Keratinocyte (primary cell): ENCODE measurements at regions not wholly inside any gene's neighbourhood (a gene's known extent, or its start where the extent isn't known, plus 50 kb on each side); places are given as distances from the start of the nearest gene placed in this dataset.

Source experiments
- CTCF ChIP-seq, 3 experiments: IDR thresholded peaks in 1 of 3; conservative IDR thresholded peaks in 1 of 3; optimal IDR thresholded peaks in 1 of 3; 2 replicates in 2 of 3; 3 replicates in 1 of 3; pipeline versions ENCODE3 to v1.5.1; 2011; ENCODE audit warnings: low read length in 3 of 3, mild to moderate bottlenecking in 3 of 3, moderate library complexity in 2 of 3, control low read depth in 1 of 3, inconsistent platforms in 1 of 3; ENCODE audit not compliant: insufficient read depth in 2 of 3; ENCODE audit errors: extremely low read depth in 1 of 3
- EZH2 ChIP-seq: IDR thresholded peaks from one replicate; pipeline ENCODE4 v1.6.1; 2012; ENCODE audit warnings: inconsistent platforms, mild to moderate bottlenecking, low read length, moderate library complexity

DNA sequence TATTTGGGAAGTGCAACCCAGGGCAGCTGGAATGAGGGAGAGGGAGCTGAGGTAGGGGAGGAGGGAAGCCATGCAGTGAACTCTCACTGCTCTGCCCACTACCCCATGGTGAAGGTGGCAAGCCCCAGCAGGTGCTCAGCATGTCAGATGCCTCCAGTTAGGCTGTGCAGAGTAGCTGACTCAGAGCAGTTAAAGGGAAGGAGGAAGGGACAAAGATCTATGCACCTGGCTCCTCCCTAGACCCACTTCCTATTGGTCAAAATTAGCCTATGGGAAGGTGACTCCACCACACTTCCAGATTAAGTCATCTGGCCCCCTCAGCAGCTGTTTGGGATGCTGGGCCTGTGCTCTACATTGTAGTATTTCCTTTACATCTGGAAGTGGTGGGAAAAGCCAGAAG, 125.7 kb upstream of the MTPN start:
- TF ChIP-seq CTCF (optimal IDR thresholded peaks at IDR 0.05 in 1 of 3, IDR thresholded peaks at IDR 0.05 in 1 of 3, conservative IDR thresholded peaks at IDR 0.05 in 1 of 3; ENCODE audit: extremely low read depth in 1 of 3, insufficient read depth in 2 of 3, low read length in 3 of 3): no peak
- TF ChIP-seq EZH2: no peak
